Left renal cortex interstitium (tissue), 4 donors: ENCODE measurements at regions not wholly inside any gene's neighbourhood (a gene's known extent, or its start where the extent isn't known, plus 50 kb on each side); places are given as distances from the start of the nearest gene placed in this dataset.
"Not testable (repeated sequence)": the region's sequence is repeated elsewhere in the genome, so short reads cannot be mapped to it uniquely, and the experiment has no call there.

ENCODE experiments used
- DNase-seq, 4 donors: peaks; one replicate each; pipeline ENCODE4 v3.0.0-alpha.2; 2013; ENCODE audit warnings: low read depth in 4 of 4, low spot score in 2 of 4, missing footprints in 1 of 4

DNA sequence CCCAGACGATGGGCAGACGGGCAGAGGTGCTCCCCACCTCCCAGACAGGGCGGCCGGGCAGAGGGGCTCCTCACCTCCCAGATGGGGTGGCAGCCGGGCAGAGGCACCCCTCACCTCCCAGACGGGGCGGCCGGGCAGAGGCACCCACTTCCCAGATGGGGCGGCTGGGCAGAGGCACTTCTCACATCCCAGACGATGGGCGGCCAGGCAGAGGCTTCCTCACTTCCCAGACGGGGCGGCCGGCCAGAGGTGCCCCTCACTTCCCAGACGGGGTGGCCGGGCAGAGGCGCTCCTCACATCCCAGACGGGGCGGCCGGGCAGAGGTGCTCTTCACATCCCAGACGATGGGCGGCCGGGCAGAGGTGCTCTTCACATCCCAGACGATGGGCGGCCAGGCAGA, 96.6 kb downstream of the ABCC12 start:
- DNase-seq = not testable (repeated sequence)

DNA sequence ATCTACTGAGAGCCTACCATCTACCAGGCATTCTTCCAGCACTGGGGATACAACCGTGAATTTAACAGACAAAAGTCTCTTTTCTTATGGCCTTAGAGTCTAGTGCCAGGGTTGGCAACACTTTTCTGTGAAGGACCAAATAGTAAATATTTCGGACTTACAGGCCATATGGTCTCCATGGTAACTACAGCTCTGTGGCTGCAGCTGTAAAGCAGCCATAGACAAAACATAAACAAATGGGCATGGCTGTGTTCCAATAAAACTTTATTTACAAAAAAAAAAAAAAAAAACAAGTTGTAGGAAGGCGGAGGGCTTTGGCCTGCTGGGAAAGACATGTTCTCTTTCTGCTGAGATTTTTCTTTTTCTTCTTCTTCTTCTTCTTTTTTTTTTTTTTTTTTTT, 98.7 kb downstream of the ABCC12 start:
- DNase-seq = no peak

DNA sequence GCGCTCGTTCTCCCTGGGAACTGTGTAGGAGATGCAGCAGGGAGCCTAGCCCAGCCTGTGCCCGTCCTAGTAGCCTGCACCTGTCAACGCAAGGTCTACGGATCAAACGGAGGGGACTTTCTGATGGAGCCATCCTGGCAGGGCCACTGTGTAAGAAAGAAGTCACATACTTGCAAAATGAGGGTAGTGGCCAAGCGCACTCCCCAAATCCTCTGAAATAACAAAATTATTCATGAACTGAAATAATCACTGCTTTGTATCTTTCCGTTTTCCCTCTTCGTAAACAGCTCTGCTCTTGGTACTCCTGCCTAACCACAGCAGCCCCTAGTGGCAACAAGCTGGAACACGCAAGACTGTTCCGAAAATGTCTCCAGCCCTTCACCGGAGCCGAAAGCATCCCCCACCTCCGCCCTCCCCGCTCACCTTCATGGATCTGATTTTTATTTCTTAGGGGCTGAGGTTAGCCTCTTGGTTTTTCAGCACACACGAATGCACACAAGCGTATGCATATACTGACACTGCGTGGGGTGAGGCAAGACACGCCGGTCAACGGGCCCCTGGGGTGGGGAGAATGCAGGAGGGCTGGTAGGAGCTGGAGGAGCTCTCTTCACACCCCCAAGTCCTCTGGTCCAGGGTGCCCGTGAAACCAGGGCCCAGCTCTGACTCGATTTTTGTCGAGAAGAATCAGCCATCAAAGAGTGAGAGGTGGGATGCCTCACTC, 100.8 kb downstream of the ABCC12 start:
- peak in 2 of 4 donors; percentile 24 to 32 for DNase-seq

- no peak for DNase-seq
These were observed 102.4 kb downstream of the ABCC12 start for GRCh38 chr16:48053418-48053745.

- DNase-seq = no peak
These were observed 102.9 kb downstream of the ABCC12 start for GRCh38 chr16:48052731-48053417.

DNA sequence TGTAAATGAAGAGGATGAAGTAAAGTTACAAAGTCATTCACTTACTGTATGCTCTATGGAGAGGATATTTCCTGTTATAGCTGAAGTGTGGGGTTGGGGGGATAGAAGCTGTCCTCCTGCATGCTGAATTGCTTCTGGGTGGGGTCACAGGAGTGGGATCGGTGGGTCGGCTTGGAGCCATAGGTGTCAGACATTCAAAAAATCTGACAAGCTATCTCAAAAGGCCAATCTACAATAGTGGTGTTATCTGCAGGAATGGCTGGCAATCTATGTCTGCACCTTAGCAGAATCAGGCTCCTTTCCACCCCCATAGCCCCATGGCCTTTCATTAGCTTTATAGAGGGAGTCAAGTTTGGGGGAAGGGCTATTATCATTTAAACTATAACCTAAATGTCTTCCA, 104.9 kb downstream of the ABCC12 start:
- DNase-seq = no peak

- no peak for DNase-seq
These were observed 105.9 kb downstream of the ABCC12 start for GRCh38 chr16:48049847-48050246.

DNA sequence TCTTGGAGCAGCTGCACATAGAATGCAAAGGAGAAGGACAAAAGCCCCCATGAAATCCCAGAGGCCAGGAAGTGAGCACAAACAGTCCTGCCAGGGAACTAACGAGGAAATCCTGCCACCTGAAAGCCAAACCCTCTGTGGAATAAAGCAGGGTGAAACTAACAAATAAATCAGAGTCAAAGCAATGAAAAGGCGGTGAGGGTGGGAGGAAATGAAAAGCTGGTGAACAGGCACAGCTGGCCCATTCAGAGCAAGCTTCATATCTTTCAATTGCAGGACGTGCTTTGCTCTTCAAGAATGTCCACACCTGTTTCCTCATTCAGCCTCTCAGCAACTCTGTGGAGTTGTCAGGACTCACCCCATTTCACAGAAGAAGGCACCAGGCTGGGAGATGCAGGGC, 108.1 kb downstream of the ABCC12 start:
- no peak for DNase-seq

- no peak for DNase-seq
These were observed 108.6 kb downstream of the ABCC12 start for GRCh38 chr16:48047241-48047640.

DNA sequence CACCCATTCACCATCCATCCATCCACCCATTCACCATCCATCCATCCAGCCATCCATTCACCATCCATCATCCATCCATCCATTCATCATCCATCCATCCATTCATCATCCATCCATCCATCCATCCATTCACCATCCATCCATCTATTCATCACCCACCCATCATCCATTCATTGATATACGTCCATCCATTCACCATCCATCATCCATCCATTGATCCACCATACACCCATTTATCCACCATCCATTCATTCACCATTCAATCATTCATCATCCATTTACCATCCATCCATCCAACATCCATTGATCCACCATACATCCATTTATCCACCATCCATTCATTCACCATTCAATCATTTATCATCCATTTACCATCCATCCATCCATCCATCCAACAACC, 111.7 kb downstream of the ABCC12 start:
- DNase-seq = no peak

- no peak for DNase-seq
These were observed 113.8 kb downstream of the ABCC12 start for GRCh38 chr16:48041981-48042421.

GRCh38 chr16:48035142-48035541, 120.7 kb downstream of the ABCC12 start:
- DNase-seq = no peak

DNA sequence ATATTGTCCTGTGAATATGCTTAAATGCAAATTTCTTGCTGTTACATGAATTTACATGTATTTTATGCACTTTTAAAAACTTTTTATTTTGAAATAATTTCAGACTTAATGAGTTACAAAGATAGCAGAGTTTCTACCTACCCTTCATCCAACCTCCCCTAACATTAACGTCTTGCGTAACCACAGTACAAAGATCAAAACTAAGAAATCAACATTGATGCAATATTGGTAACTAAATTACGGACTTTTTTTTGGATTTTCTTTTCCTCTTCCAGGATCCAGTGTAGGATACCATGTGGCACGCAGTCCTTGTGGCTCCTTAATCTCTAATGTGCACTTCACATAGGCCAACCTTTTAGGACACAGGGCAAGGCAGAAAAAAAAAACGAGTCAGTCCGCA, 124.9 kb downstream of the ABCC12 start:
- DNase-seq = no peak

GRCh38 chr16:48029768-48030167, 126.0 kb downstream of the ABCC12 start:
- no peak for DNase-seq

DNA sequence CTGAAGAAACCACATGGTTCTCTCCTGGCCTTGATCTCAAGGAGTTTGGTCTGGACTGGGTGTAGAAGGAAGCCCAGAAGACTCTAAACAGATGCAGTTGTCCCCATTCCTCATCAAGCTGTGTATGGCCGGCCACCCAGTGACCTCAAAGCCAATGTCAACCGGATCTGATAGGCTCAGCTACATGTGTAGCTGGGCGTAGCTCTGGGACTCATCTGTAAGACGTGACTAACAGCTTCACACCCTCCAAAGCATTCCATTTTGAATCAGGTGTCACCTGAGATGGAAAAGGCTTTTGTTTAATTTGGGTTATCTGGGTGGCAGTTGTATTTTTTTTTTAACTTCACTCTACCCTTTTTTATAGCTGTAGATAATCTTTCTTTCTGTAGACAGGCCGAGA, 130.4 kb downstream of the ABCC12 start:
- DNase-seq = no peak

DNA sequence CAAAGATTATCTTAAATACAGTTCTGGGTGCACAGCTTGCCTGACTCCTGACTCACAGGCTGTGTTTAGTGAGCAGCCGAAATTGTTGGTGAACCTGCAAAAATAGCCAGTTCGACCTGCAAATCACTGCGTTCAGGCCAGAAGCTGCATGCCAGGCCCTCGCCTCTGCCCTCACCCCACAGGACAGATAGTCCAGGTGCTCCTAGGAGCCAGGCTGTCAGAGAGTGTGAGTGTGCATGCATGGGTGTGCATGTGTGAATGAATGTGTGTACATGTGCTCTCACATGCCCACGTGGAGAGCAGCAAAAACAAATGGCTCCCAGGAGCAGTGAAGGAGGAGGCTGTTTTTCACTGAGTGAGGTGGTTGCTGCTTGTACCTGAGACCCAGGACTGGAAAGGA, 131.8 kb downstream of the ABCC12 start:
- no peak for DNase-seq

- no peak for DNase-seq
These were observed 133.3 kb downstream of the ABCC12 start for GRCh38 chr16:48022496-48022895.

DNA sequence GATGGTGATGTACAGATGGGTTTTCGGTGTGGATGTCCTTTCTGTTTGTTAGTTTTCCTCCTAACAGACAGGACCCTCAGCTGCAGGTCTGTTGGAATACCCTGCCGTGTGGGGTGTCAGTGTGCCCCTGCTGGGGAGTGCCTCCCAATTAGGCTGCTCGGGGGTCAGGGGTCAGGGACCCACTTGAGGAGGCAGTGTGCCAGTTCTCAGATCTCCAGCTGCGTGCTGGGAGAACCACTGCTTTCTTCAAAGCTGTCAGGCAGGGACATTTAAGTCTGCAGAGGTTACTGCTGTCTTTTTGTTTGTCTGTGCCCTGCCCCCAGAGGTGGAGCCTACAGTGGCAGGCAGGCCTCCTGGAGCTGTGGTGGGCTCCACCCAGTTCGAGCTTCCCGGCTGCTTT, 135.2 kb downstream of the ABCC12 start:
- not testable (repeated sequence) for DNase-seq

DNA sequence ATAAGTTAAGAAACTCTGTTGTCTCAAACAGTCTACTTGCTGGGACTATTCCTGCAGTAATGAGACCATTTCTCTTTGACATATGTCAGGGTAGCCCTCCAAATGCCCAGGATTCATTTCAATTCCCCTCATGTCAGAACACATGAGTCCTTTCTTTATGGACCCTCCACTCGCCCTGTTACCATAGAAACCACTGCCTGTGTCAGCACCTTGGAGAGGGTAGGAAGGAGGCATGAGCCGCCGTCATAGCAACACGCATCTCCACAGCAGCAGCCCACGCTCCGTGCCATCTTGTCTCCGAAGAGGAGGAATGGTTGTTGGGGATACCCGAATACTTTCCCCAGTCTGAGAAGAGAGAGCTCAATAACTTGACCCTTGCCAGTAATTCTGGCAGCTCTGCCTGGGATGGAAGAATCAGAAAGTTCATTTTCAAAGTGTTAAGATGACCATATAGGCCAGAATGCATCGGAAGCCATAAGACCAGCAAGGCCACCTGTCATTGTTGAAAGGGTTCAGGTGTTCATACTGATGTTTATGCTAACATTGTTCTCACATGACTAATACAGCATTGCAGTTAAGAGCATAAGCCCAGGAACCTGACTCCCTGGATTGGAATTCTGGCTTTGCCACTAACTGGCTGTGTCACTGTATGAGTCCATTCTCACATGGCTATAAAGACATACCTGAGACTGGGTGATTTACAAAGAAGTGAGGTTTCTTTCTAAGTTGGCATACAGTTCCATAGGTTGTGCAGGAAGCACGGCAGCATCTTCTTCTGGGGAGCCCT, 141.3 kb downstream of the ABCC12 start:
- no peak for DNase-seq

DNA sequence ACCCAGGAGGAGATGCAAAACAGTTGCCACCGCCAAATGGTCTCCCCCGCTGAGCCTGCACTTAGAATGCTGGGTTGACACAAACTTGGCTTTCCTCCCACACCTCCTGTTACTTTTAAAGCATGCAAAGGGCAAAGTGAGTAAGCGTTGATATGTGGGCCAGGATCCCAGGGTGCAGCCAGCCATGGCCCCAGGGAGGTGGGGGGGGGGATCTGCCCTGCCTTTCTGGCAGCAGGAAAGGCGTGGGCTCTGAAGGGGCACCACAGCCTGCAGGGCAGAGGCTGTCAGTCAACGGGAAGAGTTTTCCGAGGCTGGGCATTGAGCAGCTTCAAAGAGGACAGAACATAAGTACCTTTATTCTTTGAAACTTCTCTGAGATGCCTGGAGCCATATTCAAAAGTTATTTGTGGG, 142.3 kb downstream of the ABCC12 start:
- DNase-seq = no peak

DNA sequence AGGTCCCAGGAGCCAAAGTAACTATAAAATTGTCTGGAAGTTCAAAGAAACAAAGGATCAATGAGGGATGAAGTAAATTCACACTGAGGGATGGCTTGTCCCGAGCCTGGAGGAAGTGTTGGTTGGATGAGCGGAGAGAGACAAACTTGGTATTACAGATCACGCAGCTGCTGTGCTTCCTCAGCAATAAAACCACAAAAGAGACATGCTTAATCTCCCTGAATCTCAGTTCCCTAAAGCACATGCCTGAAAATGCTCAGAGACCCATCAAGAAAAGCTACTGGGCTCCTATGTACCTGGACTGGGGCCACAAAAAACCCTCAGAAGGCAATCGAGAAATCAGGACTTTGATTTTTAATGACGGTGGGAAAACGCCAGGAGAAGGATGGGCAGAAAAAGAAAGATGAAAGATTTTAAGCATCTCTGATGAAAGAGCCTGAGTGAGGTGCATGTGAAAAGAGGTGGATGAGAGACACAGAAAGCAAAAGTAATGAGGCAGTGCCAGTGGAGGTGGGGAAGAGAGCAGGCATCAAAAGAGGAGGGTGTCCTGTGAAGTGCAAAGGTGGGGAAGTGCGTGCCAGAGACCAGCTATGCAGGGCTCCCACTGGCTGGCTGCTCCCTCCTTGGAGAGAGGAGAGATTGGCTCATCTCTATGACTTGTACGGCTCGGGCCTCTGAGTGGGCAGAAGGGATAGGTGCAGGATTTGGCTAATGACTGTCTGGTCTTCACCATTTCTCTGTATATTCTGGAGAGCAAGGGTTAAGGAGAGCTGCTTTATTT, 143.7 kb downstream of the ABCC12 start:
- no peak for DNase-seq
